A673 (cell line): ENCODE measurements at regions not wholly inside any gene's neighbourhood (a gene's known extent, or its start where the extent isn't known, plus 50 kb on each side); places are given as distances from the start of the nearest gene placed in this dataset.

Source experiments
- CTCF ChIP-seq: fragments of 300-800, 200-600 bp; sonication (generic); conservative IDR thresholded peaks from 2 replicates; pipeline ENCODE4 v1.5.1; 2017; ENCODE audit warnings: low read depth, mild to moderate bottlenecking, antibody characterized with exemption, low read length, moderate library complexity, mixed read lengths
- EZH2 ChIP-seq: fragments of 200-600 bp; sonication (generic); IDR thresholded peaks from 2 replicates; pipeline ENCODE4 v1.6.1; 2017; ENCODE audit warnings: borderline replicate concordance, low read depth, mild to moderate bottlenecking, mixed read lengths, antibody characterized with exemption, low read length; ENCODE audit not compliant: poor library complexity, severe bottlenecking

GRCh38 chr20:11391591-11391990 is 526.1 kb upstream of the BTBD3 start:
- TF ChIP-seq EZH2 (no peak), CTCF (no peak)
